Stomach (tissue), 8 donors: ENCODE measurements at regions not wholly inside any gene's neighbourhood (a gene's known extent, or its start where the extent isn't known, plus 50 kb on each side); places are given as distances from the start of the nearest gene placed in this dataset.

Experiments
- DNase-seq, 2 donors: peaks; one replicate each; pipeline versions ENCODE4 v3.0.0 to v3.0.0-alpha.2; 2013 to 2019
- H3K27ac ChIP-seq, 5 donors: fragments of 200-600 bp in 4 of 5; sonication (generic) in 4 of 5; one replicate each; pipeline ENCODE4 v1.5.1; 2013 to 2019; ENCODE audit warnings: mild to moderate bottlenecking in 1 of 5, moderate library complexity in 1 of 5
- H3K27me3 ChIP-seq, 3 donors: fragments of 200-600 bp; sonication (generic); one replicate each; pipeline ENCODE4 v1.5.1; 2017 to 2019; ENCODE audit warnings: mixed run types in 1 of 3
- H3K36me3 ChIP-seq, 4 donors: fragments of 200-600 bp; sonication (generic); 1 replicate in 3 of 4; 2 replicates in 1 of 4; pipeline ENCODE4 v1.5.1; 2016 to 2019
- H3K4me1 ChIP-seq, 4 donors: fragments of 200-600 bp; sonication (generic); one replicate each; pipeline ENCODE4 v1.5.1; 2016 to 2019
- H3K4me3 ChIP-seq, 4 donors: fragments of 200-600 bp; sonication (generic) in 3 of 4; one replicate each; pipeline ENCODE4 v1.5.1; 2016 to 2019; ENCODE audit warnings: mild to moderate bottlenecking in 1 of 4
- H3K9me3 ChIP-seq, 4 donors: fragments of 200-600 bp; sonication (generic); one replicate each; pipeline ENCODE4 v1.5.1; 2016 to 2019
- EP300 ChIP-seq: sonication (generic); formaldehyde crosslinking; IDR thresholded peaks from one replicate; pipeline ENCODE4 v1.6.1; 2017; ENCODE audit warnings: antibody characterized with exemption
- POLR2A ChIP-seq, 4 donors: fragments of 450-650 bp; IDR thresholded peaks; one replicate each; pipeline ENCODE4 v1.6.1; 2016; ENCODE audit warnings: antibody characterized with exemption in 4 of 4, control low read depth in 2 of 4, mild to moderate bottlenecking in 1 of 4, moderate library complexity in 1 of 4
- POLR2AphosphoS5 ChIP-seq, 3 donors: sonication (generic); formaldehyde crosslinking; IDR thresholded peaks; one replicate each; pipeline ENCODE4 v1.6.1; 2016; ENCODE audit warnings: antibody characterized with exemption in 3 of 3
- WGBS, 5 donors: extraction: QIAGEN DNeasy Blood & Tissue Kit in 3 of 5; methylation state at CpG; one replicate each; pipeline versions ENCODE4 v1.1.5 to v1.1.7; 2013 to 2018; 5-methylcytosine and 5-hydroxymethylcytosine counted together
- intact Hi-C: fragments of 100-400 bp; cut with DNase I; formaldehyde crosslinking; loops from one replicate; pipeline ENCODE4 v1.15.1; 2023; ENCODE audit warnings: low total_unique reads
- TF ChIP-seq, protein P1 (sequence below), 7 experiments: fragments of 450-650 bp in 4 of 7; fragments of 200-600 bp in 3 of 7; sonication (generic) in 3 of 7; IDR thresholded peaks; one replicate each; pipeline ENCODE4 v1.5.1; 2016 to 2019; ENCODE audit warnings: antibody characterized with exemption in 7 of 7, control low read depth in 2 of 7, mild to moderate bottlenecking in 1 of 7
- donor health status: healthy with polysubstance abuse.
- donor health status: Bipolar disorder and iron deficiency.
- donor health status: healthy.

DNA sequence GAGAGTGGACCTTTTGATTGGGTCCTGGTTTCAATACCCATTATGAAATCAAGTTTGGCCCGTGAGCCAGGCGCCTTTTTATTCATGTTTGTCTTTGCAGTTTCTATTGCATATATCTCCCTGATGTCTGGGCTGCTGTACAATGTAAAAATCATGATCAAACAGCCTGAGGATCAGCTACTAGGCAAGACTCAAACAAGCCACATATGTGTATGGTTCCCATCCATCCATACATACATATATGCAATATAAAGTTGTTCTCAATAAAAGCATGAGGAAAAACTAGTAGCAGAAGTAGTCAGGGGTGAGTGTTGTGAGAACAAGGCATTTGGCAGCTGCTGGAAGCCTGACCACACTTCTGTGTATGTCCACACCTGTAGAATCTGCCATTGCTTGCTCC is 562.4 kb upstream of the USP24 start:
- Histone ChIP-seq H3K9me3 (peaks cover 0 to 7% (median 3%) of the 10 kb centered on the region in 4 donors), H3K27me3 (no peaks in the 10 kb centered on the region), H3K27ac (no peak overlapping the region), H3K4me3 (no peak overlapping the region), H3K4me1 (no peaks in the 10 kb centered on the region), H3K36me3 (no peaks in the 10 kb centered on the region)
- intact Hi-C loops, result no loop called here
- DNase-seq, result no peak
- TF ChIP-seq, protein P1, sequence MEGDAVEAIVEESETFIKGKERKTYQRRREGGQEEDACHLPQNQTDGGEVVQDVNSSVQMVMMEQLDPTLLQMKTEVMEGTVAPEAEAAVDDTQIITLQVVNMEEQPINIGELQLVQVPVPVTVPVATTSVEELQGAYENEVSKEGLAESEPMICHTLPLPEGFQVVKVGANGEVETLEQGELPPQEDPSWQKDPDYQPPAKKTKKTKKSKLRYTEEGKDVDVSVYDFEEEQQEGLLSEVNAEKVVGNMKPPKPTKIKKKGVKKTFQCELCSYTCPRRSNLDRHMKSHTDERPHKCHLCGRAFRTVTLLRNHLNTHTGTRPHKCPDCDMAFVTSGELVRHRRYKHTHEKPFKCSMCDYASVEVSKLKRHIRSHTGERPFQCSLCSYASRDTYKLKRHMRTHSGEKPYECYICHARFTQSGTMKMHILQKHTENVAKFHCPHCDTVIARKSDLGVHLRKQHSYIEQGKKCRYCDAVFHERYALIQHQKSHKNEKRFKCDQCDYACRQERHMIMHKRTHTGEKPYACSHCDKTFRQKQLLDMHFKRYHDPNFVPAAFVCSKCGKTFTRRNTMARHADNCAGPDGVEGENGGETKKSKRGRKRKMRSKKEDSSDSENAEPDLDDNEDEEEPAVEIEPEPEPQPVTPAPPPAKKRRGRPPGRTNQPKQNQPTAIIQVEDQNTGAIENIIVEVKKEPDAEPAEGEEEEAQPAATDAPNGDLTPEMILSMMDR (IDR thresholded peaks at IDR 0.05), result no peak
- TF ChIP-seq POLR2A (IDR thresholded peaks at IDR 0.05) (no peak), POLR2AphosphoS5 (IDR thresholded peaks at IDR 0.05) (no peak), EP300 (no peak)
- WGBS, 5 donors, result 84 to 95% (median 91%) methylated on average over 2 of the region's 2 CpGs

DNA sequence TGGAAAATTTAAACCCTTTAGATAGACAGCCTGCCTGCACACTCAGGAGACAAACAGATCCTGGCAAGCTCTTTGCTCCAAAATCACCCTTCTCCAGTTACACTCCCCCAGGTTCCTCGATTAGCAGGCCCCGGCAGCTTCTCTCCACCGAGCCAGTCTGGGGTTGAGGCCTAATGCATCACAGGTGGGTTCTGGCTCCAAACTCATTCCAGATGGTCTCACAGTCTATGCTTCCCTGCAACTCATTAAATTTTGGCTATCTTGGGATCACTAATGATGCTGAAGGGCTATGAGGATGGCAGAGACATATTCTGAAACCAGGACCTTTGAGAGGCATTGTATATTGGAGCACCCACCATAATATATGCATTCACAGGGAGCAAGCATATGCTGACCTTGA is 559.8 kb upstream of the USP24 start:
- Histone ChIP-seq H3K27ac (no peak overlapping the region), H3K36me3 (no peaks in the 10 kb centered on the region), H3K9me3 (peaks cover 0 to 7% (median 3%) of the 10 kb centered on the region in 4 donors), H3K27me3 (no peaks in the 10 kb centered on the region), H3K4me1 (no peaks in the 10 kb centered on the region), H3K4me3 (no peak overlapping the region)
- no peak for DNase-seq
- intact Hi-C loops, result no loop called here
- TF ChIP-seq EP300 (no peak), POLR2A (IDR thresholded peaks at IDR 0.05) (no peak), POLR2AphosphoS5 (IDR thresholded peaks at IDR 0.05) (no peak)
- TF ChIP-seq, protein P1 (IDR thresholded peaks at IDR 0.05), result no peak
- WGBS, 5 donors, result 81 to 88% (median 87%) methylated on average over 3 of the region's 3 CpGs

DNA sequence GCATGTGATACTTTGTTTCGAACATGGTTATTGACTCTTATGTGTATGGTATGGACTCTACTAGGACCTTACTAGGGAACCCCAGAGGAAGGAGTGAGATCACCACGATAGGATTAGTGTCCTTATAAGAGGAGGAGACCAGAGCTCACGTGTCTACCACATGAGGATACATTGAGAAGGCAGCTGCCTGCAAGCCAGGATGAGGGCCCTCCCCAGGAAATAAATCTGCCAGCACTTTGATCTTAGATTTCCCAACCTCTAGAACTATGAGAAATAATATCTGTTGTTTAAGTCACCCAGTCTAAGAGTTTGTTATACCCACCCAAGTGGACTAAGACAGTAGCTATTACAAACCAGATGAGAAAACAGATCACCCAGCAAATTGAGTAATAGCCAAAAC is 559.3 kb upstream of the USP24 start:
- Histone ChIP-seq H3K27me3 (no peaks in the 10 kb centered on the region), H3K27ac (no peak overlapping the region), H3K9me3 (peaks cover 0 to 7% (median 3%) of the 10 kb centered on the region in 4 donors), H3K36me3 (no peaks in the 10 kb centered on the region), H3K4me1 (no peaks in the 10 kb centered on the region), H3K4me3 (no peak overlapping the region)
- intact Hi-C loops, result no loop called here
- 71 to 87% (median 82%) methylated on average over 3 of the region's 3 CpGs for WGBS, 5 donors
- no peak for DNase-seq
- TF ChIP-seq, protein P1 (IDR thresholded peaks at IDR 0.05), result no peak
- TF ChIP-seq POLR2A (IDR thresholded peaks at IDR 0.05) (no peak), POLR2AphosphoS5 (IDR thresholded peaks at IDR 0.05) (no peak), EP300 (no peak)

DNA sequence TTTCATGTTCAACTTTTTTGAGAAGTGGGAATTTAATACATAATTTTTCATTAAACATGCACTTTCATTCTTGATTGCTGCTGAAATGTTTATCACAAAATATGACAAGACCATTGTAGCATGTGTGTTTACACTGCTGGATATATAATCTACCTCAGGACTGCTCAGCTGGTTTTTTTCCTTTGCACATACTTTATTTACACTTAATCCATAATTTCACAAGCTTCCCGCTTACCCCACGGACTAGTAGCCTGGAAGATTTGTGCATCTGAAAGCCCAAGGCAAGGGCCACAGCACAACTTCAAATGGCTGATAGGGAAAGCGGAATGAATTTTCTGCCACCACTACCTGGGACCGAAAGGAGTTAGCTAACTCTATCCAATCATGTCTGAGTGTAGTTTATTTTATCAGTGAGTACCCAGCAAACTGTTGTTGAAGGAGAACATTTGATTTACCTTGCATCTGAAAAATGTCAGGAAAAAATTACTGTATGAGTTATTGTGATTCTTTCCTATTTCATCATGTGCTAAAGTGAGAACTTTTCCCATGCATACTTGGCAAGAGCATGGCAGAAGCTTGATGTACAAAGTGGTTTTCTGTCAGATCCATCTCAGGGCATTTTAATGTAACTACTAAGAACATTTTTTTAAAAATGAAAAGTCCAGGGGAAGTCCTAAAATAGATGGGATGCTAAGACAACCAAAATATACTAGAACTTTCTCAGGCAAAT is 558.2 kb upstream of the USP24 start:
- H3K27ac ChIP-seq, result no peak overlapping the region
- DNase-seq, result no peak
- no peak overlapping the region for H3K4me3 ChIP-seq
- H3K27me3 ChIP-seq, result no peaks in the 10 kb centered on the region
- no peaks in the 10 kb centered on the region for H3K4me1 ChIP-seq
- WGBS, 5 donors, result 68 to 76% (median 73%) methylated on average over 4 of the region's 4 CpGs
- H3K36me3 ChIP-seq, result no peaks in the 10 kb centered on the region
- intact Hi-C loops, result no loop called here
- TF ChIP-seq POLR2AphosphoS5 (IDR thresholded peaks at IDR 0.05) (no peak), EP300 (no peak), POLR2A (IDR thresholded peaks at IDR 0.05) (no peak)
- TF ChIP-seq, protein P1 (IDR thresholded peaks at IDR 0.05), result no peak
- peaks cover 0 to 7% (median 3%) of the 10 kb centered on the region in 4 donors for H3K9me3 ChIP-seq
